Ecto neural progenitor cell (in vitro differentiated cells): ENCODE measurements at regions not wholly inside any gene's neighbourhood (a gene's known extent, or its start where the extent isn't known, plus 50 kb on each side); places are given as distances from the start of the nearest gene placed in this dataset.
"Not testable (repeated sequence)": the region's sequence is repeated elsewhere in the genome, so short reads cannot be mapped to it uniquely, and the experiment has no call there.

Source experiments
- DNase-seq: peaks from one replicate; pipeline ENCODE4 v3.0.0-alpha.2; 2018; ENCODE audit warnings: low spot score

DNA sequence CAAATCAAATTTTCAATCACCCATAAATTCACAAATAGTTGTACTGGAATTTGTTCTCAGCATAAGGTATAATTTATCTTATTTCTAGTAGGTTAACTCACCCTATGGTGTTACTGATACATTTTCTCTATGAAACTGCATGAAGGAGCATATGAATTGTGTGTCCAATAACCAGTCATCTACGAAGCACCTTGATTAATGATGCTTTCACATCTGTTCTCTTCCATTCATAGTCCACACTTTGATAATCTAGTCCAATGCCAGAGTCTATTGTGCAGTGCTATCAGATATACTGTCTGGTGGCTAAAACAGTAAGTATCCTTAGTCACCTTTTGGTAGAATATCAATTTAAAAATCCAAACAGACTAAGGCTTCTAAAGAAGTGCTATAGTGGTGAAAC is 876.0 kb downstream of the RPS29 start:
- DNase-seq, result no peak

DNA sequence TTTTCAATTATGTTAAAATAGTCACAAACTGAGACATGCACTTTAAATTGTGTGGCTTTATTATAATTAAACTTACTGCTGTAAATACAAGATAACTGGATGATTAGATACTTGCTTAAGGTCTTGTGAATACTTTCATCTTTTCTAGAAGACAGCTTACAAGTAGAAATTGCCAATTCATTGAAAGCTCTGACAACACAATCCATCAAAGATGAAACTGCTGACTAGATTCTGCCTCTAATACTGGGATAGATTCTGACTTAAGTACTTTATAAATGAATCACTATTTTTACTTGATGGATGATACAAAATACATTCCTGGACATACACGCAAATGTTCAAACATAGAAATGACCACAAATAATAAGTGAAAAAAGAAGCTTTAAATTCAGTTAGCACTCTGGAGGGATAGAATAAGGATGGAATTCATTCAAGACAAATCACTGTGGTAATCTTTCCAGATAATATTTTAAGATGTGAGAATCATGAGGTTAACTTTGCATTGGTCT is 876.8 kb downstream of the RPS29 start:
- no peak for DNase-seq

DNA sequence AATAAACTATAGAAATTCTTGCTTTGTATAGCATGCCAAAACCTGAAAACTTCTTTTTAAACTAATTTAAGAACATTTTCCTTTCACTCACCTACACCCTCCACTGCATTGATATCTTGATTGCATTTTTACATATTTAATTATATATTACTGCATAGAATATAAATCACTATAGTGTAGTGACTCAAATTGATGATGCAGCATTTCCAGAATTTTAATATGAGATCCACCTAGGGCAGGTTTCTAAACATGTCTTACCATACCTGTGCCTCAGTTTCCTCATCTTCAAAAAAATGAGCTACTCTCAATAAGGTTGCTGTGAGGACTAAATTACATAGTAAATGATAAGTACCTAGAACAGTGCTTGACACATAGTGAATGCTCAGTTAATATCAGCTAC is 881.5 kb downstream of the RPS29 start:
- no peak for DNase-seq

DNA sequence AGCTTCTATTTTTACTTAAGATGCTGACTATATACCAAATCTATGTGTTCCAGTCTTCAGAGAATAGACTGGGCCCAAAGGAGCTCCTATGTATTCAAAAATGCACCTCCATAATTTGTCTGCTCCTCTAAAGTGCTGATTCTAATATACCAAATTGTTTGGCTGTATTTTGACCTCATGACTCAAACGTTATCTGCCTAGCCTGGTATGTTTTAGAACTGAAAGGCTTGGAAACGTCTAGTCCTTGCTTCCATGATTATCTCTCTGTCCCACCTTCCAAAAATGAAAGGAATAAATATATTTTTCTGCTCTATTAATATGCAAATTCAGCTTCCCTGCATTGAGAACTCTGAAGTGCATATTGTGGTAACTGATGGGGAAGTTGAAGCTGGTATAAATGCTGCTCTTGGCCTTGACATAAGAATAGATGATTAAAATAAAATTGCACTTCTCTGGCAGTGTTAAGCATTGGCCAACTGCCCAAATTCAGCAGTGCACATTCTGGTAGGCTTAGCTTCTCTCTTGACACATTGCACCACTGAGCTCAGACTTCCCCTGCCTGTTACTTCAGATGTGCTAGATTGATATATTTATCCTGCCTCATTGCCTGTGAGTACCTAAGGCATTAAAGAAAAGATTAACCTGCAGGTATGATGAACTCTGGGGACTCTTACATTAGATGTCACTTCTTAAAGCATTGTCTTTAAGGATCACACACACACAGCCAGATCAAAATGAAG is 882.3 kb downstream of the RPS29 start:
- no peak for DNase-seq

DNA sequence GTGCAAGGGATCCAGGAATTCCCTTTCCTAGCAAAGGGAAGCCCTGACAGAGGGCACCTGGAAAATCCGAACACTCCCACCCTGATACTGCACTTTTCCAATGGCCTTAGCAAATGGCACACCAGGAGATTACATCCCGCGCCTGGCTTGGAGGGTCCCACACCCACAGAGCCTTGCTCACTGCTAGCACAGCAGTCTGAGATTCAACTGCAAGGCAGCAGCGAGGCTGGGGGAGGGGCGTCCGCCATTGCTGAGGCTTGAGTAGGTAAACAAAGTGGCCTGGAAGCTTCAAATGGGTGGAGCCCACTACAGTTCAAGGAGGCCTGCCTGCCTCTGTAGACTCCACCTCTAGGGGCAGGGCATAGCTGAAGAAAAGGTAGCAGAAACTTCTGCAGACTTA is 888.8 kb downstream of the RPS29 start:
- DNase-seq, result not testable (repeated sequence)

DNA sequence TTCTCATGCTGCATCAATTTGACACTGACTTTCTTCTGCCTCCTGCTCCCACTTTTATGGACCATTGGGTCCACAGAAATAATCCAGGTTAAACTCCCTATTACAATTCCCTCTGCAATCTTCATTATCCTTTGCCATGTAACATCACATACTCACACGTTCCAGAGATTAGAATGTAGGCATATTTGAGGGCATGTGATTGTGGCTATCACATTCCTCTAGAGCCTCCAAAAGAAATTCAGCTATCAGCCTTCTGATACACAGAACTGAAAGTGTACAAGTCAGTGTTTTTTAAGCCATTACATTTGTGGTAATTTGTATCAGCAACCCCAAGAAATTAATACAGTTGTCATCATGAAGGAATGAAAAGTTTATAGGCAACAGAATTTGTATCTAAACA is 892.4 kb downstream of the RPS29 start:
- no peak for DNase-seq

DNA sequence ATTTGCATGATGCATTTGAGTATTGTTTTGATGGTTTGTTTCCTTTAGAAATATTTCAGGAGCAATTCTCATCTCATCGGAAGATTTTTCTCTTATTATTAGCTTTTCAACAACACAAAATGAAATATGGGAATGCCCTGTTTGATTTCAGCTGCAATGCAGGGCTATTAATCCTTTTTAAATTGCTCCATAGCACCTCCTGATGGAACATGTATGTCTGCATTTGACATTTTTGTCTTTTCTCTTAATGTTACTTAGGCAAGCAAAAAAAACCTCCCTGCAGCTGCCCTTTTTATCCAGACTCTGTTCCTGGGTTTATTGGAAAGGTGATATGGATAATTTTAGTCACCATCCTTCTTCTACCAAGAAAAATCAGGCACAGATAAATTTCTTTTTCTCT is 895.8 kb downstream of the RPS29 start:
- no peak for DNase-seq

DNA sequence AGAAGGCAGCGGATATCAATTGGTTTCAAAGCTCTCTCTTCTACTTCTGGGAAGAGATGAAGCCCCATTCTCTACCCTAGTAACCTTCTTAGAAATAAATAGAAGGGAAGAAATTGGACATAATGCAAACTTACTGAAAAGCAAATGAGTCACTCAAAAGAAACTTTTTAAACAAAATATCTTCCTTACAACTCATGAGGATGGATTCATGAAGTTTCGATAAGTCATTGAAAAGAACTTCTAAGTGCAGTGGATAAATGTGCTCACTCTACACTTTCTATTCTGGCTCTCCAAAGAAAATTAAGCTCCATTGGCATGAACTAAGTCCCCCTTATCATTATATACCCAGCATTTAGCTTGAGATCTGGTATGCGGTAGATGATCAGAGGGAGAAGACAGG is 899.5 kb downstream of the RPS29 start:
- no peak for DNase-seq

DNA sequence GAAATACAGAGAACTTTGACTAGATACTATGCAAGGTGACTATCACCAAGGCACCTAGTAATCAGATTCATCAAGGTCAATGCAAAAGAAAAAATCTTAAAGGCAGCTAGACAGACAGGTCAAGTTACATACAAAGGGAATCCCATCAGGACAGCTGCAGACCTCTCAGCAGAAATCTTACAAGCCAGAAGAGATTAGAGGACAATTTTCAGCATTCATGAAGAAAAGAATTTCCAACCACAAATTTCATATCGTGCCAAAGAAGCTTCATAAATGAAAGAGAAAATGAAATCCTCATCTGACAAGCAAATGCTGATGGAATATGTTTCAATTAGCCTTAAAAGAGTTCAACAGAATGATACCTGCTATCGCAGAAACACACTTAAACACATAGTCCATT is 913.7 kb downstream of the RPS29 start:
- no peak for DNase-seq

DNA sequence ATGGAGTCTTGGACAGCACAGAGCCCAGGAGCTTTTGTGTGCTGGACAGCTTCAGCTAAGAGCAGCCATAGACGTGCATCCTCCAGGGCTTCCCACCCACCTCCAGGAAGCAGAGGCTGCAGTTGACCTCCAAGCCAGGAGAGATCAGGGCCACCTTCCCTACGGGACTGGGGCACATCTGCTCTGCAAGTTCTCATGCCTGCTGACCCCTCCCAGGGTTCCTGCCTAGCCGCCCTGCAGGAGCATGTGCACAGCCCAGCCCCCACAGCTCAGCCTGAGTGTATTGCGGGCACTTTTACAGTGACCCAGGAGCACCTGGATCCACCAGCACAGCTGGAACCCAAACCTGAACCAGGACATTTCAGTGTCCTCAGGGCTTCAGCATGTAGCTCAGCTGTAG is 915.2 kb downstream of the RPS29 start:
- DNase-seq, result no peak

DNA sequence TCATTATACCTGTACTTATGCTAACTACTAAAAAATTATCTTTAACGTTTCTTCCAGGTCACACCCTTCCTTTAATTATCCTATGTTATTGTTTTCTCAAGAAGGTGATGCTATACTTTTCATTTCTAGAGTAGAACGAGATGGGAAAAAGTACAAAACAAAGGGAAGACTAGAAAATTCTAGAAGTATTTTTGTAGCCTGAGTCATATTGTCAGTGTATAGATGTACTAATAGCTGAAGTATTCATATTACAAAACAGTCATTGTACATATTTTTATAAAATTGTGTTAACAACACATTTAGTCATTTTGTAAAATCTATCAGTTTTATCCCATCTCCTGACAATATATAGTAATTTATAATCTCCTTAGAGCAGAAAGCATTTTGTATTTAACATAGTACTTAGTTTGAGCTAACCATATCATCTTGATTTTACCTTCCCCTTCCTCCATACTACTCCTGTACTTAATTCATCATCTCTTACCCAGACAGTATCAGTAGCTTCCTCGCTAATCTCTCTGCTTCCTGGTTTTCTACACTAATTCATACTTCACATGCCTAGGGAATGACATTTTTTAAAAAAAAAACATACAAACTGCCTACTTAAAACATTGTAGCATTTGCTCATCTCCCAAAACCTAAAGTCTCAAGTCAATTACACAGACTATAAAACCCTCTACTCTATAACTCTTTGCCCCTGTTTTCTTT is 920.9 kb downstream of the RPS29 start:
- DNase-seq, result no peak

DNA sequence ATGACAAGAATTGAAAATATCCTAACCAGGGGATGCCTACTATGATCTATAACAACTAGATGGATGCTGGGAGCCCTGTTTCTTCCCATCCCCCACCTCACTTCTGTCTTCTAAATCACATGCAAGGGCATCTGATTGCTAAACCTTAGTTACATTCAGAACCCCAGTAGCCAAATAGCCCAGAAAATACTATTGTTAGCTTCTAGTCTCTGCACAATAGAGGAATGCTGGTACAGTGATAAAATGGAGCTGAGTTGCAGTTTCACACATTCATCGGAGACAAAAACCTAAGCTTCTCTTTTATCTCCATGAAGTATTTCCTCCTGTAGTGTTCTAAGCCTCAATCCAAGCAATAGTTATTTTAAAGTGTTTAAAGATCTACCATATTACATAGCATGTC is 942.9 kb downstream of the RPS29 start:
- DNase-seq, result no peak

DNA sequence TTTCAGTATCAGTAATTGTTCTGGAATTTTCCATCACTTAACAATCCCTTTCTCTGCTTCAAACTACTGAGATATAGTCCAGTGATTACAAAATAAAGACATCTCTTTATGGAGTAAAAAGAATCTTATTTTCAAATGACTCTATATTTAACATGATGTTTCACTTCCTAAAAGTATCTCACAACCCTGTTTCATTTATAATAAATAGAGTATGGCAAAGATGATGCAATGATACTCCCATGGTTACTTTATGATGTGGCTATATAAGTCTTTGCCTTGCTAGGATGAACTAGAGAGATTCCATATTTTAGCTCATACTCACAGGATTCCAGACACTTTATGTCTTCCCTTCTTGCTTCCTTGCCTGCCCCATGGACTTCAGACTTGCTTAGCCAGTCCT is 953.5 kb upstream of the MDGA2 start:
- DNase-seq, result no peak

DNA sequence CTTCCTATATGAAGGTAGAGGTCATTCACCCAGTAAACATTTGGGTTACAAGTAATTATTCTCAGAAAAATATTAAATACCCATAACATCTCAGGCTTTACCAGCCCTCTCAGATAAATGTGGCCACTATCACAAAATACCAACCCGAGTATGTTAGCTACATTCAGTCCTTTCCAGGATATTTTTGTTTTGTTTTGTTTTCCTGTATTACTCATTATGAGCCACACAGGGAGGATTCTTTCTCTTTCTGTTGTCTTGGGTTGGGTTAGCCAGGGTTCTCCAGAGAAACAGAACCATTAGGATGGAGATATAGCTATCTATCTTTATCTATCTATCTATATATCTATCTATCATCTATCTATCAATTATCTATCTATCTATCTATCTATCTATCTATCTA is 947.6 kb upstream of the MDGA2 start:
- no peak for DNase-seq

DNA sequence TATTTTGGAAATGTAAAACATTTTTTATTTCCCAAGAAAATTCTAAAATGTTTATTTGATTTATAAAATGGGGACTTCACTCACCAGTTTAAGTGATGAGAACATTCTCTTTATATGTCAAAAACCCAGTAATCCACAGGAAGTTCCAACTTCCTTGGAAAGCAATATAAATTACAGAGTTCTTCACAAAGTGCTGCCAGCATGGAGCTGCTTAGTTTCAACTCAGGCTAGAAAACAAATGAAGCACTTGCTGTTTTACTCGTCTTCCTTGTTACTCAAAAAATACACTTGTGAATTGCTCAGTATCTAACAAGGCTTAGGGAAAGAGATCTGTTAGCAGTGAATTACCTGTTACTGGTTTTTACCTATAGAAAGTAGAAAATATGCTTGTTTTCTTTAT is 942.7 kb upstream of the MDGA2 start:
- DNase-seq, result no peak

DNA sequence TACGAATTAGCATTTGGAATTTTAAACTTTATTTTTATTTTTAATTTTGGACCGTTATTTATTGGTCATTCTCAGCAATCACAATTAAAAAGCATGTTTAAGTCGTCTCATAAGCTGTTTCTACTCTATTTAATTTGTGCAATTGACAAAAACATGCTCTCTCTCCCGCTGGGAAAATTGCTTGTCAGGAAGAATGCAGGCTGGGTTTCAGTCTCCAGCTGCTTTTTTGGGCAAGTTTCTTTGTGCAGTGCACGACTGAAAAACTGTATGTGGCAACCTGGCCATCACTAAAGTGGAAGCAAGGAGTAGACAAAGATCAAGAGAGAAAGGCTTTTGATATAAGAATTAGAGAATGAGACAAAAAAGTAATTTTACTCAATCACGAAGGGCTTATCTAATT is 941.5 kb upstream of the MDGA2 start:
- DNase-seq, result no peak

DNA sequence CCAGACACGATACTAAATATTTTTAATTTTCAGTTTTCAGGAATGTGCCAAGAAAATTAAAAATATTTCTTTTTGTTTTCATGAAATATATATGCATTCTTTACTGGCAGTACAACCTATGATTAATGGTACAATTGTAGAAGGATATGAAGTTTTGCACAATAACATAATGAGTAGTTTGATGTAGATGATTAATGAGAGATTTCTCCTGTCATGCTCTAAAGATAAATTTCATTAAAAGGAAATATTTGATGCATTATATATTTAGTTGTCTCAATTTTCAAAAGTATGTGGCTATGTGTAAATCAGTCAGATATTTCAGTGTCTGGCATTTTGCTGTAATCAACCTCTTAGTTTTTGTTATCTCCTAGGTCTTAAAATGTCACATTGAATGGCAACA is 940.2 kb upstream of the MDGA2 start:
- DNase-seq, result no peak

DNA sequence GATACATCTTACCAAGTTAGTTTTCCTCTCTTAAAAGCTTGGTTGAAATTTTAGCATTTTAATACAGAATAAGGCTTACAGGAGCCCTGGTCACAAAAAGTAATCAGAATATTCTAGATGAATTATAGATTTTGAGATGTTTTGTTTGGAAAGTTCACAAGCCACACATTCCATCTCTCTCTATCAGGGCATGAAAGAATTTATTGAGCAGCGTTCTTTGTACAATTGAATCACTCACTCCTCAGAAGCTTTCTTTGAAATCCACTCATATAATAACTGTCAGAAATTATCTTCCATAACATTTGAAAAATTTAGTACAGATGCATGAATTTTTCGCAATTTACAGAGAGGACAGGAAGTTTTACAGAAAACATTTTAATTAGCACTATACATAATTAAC is 938.6 kb upstream of the MDGA2 start:
- DNase-seq, result no peak

DNA sequence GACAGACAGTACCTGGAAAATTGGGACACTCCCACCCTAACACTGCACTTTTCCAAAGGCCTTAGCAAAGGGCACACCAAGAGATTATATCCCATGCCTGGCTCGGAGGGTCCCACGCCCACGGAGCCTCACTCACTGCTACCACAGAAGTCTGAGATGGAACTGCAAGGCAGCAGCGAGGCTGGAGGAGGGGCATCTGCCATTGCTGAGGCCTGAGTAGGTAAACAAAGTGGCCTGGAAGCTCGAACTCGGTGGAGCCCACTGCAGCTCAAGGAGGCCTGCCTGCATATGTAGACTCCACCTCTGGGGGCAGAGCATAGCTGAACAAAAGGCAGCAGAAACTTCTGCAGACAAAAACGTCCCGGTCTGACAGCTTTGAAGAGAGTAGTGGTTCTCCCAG is 931.6 kb upstream of the MDGA2 start:
- not testable (repeated sequence) for DNase-seq

DNA sequence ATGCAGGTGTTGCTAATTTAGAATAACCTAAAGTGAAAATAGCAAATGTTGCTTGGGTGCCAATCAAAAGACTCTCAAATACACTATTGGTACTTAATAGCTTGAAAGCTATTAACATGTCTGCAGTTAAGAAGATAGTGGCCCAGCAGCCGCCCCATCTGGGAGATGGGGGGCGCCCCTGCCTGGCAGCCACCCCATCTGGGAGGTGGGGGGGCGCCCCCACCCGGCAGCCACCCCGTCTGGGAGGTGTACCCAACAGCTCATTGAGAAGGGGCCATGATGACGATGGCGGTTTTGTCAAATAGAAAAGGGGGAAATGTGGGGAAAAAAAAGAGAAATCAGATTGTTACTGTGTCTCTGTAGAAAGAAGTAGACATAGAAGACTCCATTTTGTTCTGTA is 923.1 kb upstream of the MDGA2 start:
- DNase-seq, result no peak

DNA sequence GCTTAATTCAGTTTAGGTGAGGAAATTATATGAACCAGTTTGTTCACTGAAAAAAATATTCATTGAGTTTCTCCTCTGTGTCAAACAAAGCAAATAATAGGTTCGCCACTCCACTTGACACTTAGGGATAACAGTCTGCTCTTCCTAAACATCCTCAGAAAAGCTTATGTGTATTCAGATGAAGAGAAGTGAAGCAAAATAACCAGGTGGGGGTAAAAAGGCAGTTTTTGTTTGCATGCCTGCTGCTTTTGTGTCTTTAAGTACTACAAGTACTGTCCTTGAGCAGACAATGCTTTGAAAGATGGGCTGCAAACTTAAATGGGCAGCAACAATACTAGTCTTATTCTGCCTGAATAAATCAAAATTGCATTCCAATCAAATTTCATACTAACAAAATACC is 910.7 kb upstream of the MDGA2 start:
- no peak for DNase-seq

DNA sequence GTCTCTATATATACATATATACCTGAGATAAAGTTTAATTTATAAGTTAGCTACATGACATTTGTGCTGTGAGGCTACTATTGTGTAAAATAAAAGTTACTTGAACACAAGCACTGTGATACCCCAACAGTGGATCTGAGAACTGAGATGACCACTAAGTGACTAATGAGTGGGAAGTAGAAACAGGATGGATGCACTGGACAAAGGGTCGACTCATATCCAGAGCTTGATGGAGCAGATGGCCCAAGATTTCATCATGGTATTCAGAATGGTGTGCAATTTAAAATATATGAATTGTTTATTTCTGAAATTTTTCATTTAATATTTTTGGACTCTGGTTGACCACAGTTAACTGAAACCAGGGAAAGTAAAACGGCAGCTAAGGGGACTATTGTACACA is 908.6 kb upstream of the MDGA2 start:
- DNase-seq, result no peak

DNA sequence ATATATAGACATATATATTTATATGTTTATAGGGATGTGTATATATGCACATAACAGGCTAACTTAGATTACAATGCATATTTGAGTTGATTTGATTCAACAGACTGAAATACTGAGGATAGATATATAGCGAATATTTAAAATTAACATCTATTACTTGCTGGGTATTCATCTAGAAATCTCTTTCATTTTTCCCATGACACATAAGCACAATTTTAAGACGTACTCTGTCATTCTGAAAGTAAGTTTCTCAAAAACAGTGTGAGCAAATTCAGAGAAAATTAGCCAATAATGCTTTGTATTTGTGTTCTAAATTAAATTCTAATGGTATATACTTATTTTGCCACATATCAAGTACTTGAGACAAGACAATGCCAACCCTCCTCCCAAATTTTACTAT is 907.5 kb upstream of the MDGA2 start:
- DNase-seq, result no peak

DNA sequence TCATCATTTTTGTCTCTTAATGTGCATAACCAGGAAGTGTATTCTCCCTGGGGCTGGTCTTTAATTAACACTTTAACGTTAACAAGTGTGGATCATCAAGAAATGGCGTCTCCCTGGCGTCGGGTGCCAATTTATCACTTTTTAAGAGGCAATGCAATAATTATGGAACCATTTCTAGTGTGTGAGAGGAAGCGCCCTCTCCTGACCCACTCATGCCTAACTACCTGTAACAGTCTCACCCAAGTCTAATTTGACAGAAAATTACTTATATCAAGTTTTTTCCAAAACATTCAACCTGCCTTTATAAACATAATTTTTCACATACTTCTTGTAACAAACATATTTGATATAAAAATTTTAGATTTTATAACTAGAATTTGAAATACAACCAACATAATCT is 905.3 kb upstream of the MDGA2 start:
- no peak for DNase-seq
